HG02870 (cell line): ENCODE measurements at regions not wholly inside any gene's neighbourhood (a gene's known extent, or its start where the extent isn't known, plus 50 kb on each side); places are given as distances from the start of the nearest gene placed in this dataset.
"Not testable (repeated sequence)": the region's sequence is repeated elsewhere in the genome, so short reads cannot be mapped to it uniquely, and the experiment has no call there.

ENCODE experiments used
- ATAC-seq: cut with Tn5 transposase; IDR thresholded peaks from one replicate; pipeline ENCODE4 v1.9.1; 2021; ENCODE audit warnings: mild to moderate bottlenecking, moderate library complexity; ENCODE audit not compliant: unreplicated experiment

DNA sequence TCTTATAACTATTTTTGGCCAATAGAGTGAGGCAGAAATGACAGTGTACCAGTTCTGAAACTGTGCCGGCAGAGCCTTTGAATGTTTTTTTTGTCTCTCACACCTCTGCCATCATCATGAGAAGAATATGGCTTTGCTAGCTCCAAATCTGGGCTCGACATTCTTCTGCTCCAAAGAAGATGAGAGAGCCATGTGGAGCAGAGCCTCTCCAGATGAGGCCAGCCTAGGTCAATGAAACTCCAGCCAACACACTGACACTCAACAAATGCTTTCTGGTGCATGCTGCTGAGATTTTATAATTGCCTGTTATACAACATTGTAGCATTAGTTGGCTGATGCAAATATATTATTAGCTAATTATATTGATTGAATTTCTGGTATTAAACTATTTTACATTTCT, 154.7 kb downstream of the SLC38A4 start:
- ATAC-seq, result no peak

DNA sequence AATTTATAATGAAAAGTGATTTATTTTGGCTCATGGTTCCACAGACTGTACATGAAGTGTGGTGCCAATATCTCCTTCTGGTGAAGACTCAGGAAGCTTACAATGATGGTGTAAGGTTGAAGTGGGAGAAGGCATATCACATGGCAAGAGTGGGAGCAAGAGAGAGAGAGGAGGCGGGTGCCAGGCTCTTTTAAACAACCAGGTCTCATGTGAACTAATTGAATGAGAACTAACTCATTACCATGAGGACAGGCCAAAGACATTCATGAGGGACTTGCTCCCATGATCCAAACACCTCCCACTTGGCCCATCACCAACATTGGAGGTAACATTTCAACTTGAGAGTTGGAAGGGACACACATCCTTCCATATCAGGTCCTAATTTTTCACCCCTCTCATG, 155.2 kb downstream of the SLC38A4 start:
- ATAC-seq, result no peak

DNA sequence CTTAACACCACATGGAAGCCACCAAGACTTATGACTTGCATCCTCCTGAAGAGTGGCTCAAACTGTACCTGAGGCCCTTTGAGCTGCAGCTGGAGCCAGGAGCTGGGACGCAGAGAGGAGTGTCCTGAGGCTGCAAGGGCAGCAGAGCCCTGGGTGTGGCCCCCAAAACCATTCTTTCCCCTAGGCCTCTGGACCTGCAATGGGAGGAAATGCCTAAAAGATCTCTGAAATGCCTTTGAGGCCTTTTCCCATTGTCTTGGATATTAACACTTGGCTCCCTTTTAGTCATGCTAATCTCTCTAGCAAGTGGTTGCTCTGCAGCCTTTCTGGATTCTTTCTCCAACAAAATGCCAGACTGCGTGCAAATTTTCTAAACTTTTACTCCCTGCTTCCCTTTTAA, 156.1 kb downstream of the SLC38A4 start:
- ATAC-seq, result no peak

DNA sequence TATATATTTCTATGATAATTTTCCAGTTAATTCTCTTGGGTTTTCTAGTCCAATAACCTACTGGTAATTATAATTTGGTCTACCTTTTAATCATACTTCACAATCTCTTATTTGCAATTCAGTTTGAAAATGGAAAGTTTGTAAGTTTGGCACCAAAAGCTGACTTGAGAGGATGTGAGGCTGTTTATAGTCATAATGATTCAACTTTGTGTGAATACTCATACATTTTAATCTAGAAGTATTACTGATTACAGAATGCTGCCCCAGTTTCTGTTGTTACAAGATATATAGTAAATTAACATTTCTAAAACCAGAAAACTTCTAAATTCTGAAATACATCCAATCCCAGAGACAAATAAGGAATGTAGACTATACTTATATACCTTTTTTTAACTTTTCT, 158.2 kb downstream of the SLC38A4 start:
- no peak for ATAC-seq

DNA sequence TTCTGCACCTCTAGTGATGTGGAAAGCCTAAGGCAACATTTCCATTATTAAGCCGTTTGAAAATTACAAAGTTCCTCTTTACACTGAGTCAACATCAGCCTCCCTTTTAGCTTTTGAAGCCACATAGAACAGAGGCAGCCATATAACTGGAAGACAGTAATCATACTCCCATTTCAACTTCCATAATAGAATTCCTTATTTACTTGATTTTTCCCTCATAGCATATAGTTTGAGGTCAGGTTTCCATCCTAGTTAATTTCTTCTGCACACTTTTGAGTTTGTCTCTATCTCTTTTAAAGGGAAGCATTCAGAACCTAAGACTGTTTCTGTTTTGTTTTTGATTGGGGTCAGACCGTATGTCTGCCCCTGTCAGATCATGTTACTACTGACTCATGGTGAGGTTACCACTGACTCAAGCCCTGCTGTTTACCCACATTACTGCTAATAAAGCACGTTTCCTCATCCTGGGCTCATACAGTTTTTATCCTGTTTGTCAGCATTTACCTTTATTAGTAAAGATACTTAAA, 161.0 kb downstream of the SLC38A4 start:
- peak; percentile 63 for ATAC-seq

DNA sequence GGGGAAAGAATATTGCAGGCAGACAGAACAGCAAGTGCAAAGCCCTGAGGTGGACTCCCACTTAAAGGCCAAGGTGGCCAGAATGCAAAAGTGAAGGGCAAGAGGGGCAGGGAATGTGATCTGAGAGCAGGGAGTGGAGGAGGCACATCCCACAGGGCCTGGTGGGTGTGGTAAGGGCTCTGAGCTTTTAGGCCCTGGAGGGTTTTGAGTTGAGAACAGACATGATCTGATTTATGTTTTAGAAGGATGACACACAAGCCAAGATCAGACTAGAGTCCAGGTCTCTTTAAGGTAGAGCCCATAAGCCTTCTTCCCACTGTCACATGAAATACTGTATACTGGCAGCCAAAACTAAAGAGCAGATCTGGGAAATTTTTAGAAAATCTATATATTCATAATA, 162.5 kb downstream of the SLC38A4 start:
- no peak for ATAC-seq

DNA sequence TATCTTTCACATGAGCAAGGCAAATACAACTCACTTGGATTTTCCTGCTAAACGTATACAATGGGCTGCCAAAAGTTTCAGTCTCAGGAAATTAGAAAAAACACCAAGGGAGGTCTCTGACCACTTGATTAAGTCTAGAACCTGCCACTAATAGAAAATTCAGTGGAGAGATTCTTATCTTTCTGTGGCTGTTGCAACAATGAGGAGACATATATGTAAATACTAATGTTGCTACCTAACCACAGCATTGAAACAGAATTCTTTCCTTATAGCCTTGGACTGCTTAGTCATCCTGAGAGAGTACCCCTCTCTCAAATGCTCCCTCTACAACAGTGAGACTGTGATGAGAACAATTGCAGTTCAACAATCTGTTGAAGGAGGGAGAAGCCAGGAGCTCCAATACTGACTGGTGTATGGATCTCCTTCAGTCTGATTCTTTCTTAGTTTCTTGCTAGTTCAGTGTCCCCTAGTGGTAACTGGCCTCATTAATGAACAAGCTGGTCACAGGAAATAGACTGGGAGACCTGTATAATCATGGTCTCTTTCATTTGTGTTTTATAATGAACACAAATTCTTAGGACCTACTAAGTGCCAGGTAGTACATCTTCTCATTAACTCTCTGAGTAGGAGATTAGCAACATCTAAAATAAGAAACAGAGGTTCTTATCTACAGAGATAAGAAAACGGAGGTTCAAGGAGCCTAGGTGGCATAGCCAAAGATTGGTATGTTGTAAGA, 164.5 kb downstream of the SLC38A4 start:
- peak; percentile 82 for ATAC-seq

DNA sequence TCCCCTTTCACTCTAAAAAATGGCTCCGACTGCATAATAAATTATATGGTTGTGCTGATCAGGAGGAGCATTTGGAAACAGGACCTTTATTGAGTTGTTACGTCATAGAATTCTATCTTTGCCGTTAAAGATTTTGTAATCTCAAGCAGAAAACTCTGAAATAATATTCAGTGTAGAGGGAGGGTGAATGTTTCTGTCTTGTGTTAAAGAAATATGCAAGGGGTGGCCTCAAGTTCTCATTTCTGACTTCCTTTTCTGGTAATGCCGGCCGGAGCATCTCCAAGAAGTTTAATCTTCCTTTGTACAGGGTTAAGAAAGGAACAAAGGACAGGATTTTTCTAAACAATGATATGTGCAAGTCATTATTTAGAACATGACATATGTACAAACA, 165.1 kb downstream of the SLC38A4 start:
- no peak for ATAC-seq

DNA sequence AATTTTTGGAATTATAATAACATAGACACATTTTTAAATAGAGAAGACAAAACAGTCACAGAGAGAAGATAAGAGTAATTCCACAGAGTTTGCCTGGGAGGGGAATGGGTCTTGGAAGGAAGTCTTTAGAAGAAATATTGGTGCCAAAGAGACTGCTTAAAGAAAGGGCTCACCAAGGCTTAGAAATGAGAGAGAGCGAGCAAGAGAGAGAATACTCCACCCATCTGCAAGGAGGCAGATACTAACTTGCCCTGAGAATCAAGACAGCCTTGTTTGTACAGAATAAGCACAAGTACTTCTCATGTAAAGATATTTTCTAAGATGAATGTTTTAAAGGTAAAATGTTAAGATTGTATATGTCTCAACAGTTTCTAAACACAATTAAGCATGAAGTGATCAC, 165.5 kb downstream of the SLC38A4 start:
- ATAC-seq, result no peak

DNA sequence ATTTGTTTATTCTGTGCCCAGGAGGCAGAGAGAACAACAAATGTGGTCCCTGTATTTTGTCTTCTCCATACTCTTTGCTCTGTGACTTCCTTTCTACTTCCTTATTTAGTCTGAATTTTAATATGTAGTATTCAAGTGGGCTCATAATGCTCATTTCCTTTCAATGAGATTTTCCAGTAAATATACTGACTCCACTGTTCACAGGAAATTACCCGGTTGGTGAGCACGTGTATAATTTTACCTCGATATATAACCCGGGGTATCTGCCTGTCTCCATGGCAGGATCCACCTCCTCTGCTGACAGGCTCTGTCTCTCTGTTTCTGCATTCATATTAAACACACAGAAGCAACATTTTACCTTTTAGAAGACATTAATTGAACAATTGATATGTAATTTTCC, 166.0 kb downstream of the SLC38A4 start:
- ATAC-seq, result no peak

DNA sequence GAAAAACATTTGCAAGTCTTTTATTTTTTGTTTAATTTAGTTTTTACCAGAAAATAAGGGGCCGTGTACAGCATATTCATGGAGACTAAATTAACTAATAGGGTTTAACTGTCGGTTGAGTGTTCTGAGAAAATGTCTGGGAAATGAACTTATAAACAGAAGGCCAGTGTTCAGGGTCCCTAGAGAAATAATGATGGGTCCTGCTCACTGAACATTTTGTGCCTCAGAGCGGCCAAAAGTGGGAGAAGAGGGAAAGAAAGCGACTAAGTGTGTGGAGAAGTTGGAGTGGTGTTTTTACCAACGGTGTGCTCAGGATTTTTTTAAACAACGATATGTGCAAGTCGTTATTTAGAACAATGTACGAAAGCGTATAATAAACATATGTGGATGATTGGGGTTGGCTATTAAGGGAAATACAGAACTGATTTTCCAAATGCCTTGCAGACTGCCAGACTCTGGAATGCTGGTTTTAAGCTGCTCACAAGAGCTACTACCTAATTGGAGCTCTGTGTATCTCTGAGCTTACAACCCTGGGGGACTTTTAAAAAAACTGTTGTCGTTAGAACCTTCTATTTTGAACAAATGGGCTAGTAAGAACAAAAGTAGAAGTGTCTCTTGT, 166.7 kb downstream of the SLC38A4 start:
- ATAC-seq, result no peak

DNA sequence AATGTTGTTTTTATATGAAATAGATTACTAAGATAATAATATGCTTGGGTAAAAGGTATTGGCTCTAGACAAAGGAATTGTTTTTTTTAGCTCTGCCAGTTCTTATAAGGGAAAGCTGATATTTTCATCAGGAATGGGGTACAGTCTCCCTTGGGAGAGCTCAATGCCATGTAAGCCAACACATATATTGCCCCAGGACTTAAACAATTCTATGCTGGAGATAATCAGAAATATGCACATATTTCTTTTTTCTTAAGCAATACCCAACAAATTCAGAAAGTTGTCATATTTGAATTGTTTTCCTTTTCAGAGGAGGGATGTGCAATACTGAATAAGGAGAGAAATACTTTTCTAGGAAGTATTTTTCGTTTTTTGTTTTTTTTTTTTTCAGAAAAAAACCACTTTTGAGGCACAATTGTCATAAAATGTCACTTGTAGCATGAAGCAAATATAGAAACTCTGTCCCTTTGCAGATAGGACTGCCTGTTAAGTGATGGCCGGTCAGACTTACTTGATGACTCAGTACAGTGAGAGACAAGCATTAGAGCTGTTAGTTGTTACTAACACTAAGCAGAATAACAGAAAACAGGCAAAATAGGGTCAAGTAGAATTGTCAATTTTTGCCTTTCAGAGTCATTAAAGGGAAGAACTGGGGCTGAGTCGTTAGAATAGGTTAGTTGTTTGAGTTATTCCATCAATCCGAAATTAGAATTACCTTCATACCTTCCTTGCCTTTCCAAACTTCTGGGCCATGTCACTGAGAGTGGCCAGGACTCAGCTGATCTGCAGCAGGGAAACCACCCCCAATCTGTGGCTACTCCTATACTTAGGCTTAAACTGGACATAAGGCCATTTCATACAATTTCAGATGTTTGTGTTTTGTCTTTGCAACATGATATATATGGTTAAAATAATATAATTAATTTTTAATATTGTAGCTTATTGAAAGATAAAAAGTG, 168.1 kb downstream of the SLC38A4 start:
- no peak for ATAC-seq

DNA sequence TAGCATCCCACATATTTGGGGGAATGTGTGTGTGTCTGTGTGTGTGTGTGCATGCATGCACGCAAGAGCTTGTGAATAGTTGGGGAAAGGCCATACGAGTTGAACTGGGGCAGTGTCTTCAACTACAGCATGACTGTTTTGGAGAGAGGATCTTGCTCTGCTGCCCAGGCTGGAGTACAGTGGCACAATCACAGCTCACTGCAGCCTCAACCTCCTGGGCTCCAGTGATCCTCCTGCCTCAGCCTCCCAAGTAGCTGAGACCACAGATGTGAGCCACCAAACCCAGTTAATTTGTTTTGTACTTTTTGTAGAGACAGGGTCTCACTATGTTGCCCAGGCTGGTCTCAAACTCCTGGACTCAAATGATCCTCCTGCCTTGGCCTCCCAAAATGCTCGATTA, 169.8 kb downstream of the SLC38A4 start:
- ATAC-seq, result not testable (repeated sequence)

DNA sequence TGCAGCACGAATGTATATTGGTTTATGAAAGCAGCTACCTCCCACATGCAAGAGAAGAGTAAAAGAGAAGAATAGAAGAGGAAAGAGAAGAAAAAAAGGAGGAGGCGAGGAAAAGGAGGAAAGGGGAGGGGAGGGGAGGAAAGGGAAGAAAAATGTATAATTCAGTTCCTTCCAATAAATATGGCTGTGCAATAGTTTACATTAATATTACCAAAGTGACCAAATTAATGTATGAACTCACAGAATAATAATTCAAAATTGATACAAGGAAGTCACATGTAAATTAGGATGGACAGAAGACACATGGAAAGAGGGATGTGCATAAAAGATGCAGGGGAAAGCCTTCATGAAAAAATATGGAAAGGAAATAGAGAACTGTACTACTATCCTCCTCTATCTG, 172.5 kb downstream of the SLC38A4 start:
- no peak for ATAC-seq

DNA sequence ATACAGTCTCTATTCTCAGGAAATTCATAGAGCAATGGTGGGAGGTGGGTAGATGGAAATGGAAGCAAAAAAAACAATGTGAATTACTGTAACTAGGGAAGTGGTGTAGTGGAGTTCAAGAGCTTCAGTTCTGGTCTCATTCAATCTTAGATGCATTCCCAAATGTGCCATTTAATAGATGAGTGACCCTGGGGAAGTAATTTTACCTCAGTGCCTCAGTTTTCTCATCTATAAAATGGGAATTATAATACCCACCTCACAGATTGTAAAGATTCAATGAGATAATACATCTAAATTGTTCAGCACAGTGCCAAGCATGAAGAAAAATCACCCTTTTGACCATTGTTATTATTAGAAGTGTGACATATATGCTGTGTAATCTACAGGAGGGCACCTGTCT, 173.1 kb downstream of the SLC38A4 start:
- ATAC-seq, result no peak

DNA sequence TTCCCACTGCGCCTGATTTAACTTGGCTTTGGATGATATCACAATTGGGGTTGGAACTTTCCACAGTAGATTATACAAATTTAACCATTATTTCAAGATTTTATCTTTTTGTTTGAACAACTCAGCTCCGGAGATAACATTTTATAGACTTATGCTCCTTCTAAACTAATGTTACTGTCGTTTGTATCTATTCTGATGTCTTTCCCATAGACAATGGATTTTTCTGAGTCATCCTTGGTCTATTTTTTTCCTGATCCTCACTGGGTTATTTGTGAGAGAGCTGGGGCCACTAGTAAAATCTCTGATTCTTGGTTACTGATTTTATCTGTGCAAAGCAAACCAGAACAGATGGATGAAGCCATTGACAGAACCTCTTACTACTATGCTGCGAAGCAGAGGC, 175.1 kb downstream of the SLC38A4 start:
- ATAC-seq, result no peak

DNA sequence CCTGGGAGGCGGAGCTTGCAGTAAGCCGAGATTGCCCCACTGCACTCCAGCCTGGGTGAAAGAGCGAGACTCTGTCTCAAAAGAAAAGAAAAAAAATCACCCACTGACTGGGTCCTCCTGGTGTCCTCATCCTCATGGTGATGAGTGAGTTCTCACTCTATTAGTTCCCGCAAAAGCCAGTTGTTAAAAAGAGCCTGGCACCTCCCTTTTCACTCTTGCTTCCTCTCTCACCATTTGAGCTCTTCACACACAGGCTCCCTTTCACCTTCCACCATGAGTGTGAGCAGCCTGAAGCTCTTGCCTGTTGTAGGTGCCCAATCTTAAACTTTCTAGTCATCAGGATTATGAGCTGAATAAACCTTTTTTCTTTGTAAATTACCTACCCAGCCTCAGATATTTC, 176.4 kb downstream of the SLC38A4 start:
- no peak for ATAC-seq

DNA sequence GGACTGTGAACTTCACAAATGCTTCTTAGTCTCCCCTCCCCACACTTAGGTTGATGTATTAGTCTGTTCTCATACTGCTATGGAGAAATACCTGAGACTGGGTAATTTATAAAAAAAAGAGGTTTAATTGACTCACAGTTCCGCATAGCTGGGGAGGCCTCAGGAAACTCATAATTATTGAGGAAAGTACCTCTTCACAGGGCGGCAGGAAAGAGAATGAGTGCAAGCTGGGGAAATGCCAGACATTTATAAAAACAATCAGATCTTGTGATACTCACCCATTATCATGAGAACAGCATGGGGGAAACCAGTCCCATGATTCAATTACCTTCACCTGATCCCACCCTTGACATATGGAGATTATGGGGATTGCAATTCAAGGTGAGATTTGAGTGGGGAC, 178.8 kb downstream of the SLC38A4 start:
- ATAC-seq, result no peak

DNA sequence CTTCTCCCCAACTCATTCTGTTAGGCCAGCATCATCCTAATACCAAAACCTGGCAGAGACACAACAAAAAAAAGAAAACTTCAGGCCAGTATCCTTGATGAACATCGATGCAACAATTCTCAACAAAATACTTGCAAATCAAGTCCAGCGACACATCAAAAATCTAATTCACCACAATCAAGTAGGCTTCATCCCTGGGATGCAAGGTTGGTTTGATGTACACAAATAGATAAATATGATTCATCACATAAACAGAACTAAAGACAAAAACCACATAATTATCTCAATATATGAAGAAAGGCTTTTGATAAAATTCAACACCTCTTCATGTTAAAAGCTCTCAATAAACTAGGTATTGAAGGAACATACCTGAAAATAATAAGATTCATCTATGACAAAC, 184.1 kb downstream of the SLC38A4 start:
- ATAC-seq, result not testable (repeated sequence)

DNA sequence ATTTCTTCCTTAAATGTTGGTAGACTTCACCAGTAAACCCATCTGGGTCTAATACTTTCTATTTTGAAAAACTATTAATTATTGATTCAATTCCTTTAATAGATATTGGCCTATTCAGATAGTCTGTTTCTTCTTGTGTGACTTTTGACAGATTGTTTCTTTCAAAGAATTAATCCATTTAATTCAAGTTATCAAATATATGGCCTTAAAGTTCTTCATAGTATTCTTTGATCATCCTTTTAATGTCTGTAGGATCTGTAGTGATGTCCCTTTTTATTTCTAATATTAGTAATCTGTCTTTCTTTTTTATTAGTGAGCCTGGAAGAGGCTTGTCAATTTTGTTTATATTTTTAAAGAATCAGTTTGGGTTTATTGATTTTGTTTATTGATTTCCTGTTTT, 190.0 kb downstream of the SLC38A4 start:
- ATAC-seq, result no peak
